H1 (cell line): ENCODE measurements at regions not wholly inside any gene's neighbourhood (a gene's known extent, or its start where the extent isn't known, plus 50 kb on each side); places are given as distances from the start of the nearest gene placed in this dataset.

ENCODE experiments used
- CTCF ChIA-PET: fragments of 300-600 bp; sonication (Branson Sonifier 250); formaldehyde crosslinking; loops from one replicate; lab custom pipeline; 2021; ENCODE audit not compliant: partially characterized antibody; lab: Charles Lee
- POLR2A ChIA-PET: fragments of 300-600 bp; sonication (Branson Sonifier 250); formaldehyde crosslinking; loops from one replicate; lab custom pipeline; 2021; ENCODE audit warnings: inconsistent platforms; ENCODE audit not compliant: partially characterized antibody; lab: Charles Lee
- DNase-seq, 2 experiments: peaks; one replicate each; pipeline versions ENCODE4 v3.0.0 to v3.0.0-alpha.2; 2010 to 2022; ENCODE audit warnings: low spot score in 2 of 2, low read depth in 1 of 2, mixed read lengths in 1 of 2
- FAIRE-seq: peaks from 2 replicates; lab custom pipeline; 2011; peaks lifted over from hg19 to GRCh38; lab: Jason Lieb, UNC
- H2AFZ ChIP-seq: 2 replicates; pipeline ENCODE4 v1.8.1; 2012; ENCODE audit warnings: low read length, inconsistent platforms
- H2AK5ac ChIP-seq: 2 replicates; pipeline ENCODE4 v1.6.1; 2013; ENCODE audit warnings: low read depth, low read length
- H2BK120ac ChIP-seq: replicated peaks from 2 replicates; pipeline ENCODE3; 2013; ENCODE audit warnings: low read depth, low read length, inconsistent platforms
- H2BK12ac ChIP-seq: 2 replicates; pipeline ENCODE4 v1.6.1; 2013; ENCODE audit warnings: low read depth, low read length
- H2BK15ac ChIP-seq: 2 replicates; pipeline ENCODE4 v1.6.1; 2013; ENCODE audit warnings: low read length
- H2BK20ac ChIP-seq: 2 replicates; pipeline ENCODE4 v1.6.1; 2013; ENCODE audit warnings: low read length
- H2BK5ac ChIP-seq: 2 replicates; pipeline ENCODE4 v1.6.1; 2013; ENCODE audit warnings: low read depth, low read length
- H3K14ac ChIP-seq: 2 replicates; pipeline ENCODE4 v1.6.1; 2013; ENCODE audit warnings: inconsistent platforms; ENCODE audit not compliant: insufficient read length
- H3K18ac ChIP-seq: 2 replicates; pipeline ENCODE4 v1.6.1; 2013; ENCODE audit warnings: low read length; ENCODE audit errors: extremely low read depth
- H3K23ac ChIP-seq: 2 replicates; pipeline ENCODE4 v1.6.1; 2013; ENCODE audit warnings: inconsistent platforms; ENCODE audit not compliant: insufficient read length
- H3K23me2 ChIP-seq: 2 replicates; pipeline ENCODE4 v1.6.1; 2013; ENCODE audit warnings: low read depth, low read length
- H3K27ac ChIP-seq: 2 replicates; pipeline ENCODE4 v1.6.1; 2011; ENCODE audit warnings: low read depth, low read length, inconsistent platforms
- H3K27me3 ChIP-seq, 4 experiments: replicated peaks in 1 of 4; 1 replicate in 1 of 4; 2 replicates in 3 of 4; pipeline versions ENCODE4 v1.6.1 to v1.8.1; 2011 to 2013; ENCODE audit warnings: low read length in 3 of 4, mild to moderate bottlenecking in 3 of 4, inconsistent platforms in 2 of 4, mixed read lengths in 2 of 4, moderate library complexity in 1 of 4; ENCODE audit not compliant: control insufficient read depth in 3 of 4, insufficient read depth in 3 of 4; ENCODE audit errors: extremely low read depth in 1 of 4
- H3K36me3 ChIP-seq, 4 experiments: 2 replicates each; pipeline versions ENCODE4 v1.6.1 to v1.8.1; 2011 to 2013; ENCODE audit warnings: mild to moderate bottlenecking in 4 of 4, low read length in 3 of 4, moderate library complexity in 2 of 4, control low read depth in 1 of 4, inconsistent platforms in 1 of 4; ENCODE audit not compliant: insufficient read depth in 4 of 4, control insufficient read depth in 2 of 4
- H3K4ac ChIP-seq: replicated peaks from 2 replicates; pipeline ENCODE3; 2013; ENCODE audit warnings: low read length, low read depth, mixed read lengths, inconsistent platforms; ENCODE audit not compliant: insufficient read length
- H3K4me1 ChIP-seq, 4 experiments: replicated peaks in 1 of 4; 1 replicate in 1 of 4; 2 replicates in 3 of 4; pipeline versions ENCODE4 v1.6.1 to v1.8.1; 2011 to 2013; ENCODE audit warnings: low read length in 3 of 4, inconsistent platforms in 2 of 4, mixed read lengths in 1 of 4; ENCODE audit not compliant: insufficient read depth in 4 of 4, control insufficient read depth in 3 of 4
- H3K4me2 ChIP-seq, 2 experiments: 2 replicates each; pipeline versions ENCODE4 v1.6.1 to v1.8.1; 2011 to 2013; ENCODE audit warnings: low read depth in 2 of 2, low read length in 2 of 2, control low read depth in 1 of 2, inconsistent platforms in 1 of 2, mild to moderate bottlenecking in 1 of 2; ENCODE audit not compliant: insufficient read depth in 1 of 2
- H3K4me3 ChIP-seq, 4 experiments: fragments of 200-600, 300-600 bp in 1 of 4; sonication (generic), shearing (Covaris generic), sonication (Bioruptor Twin) in 1 of 4; 2 replicates each; pipeline versions ENCODE4 v1.5.1 to v1.8.1; 2011 to 2016; ENCODE audit warnings: low read length in 4 of 4, low read depth in 3 of 4, control low read depth in 2 of 4, inconsistent platforms in 2 of 4, mild to moderate bottlenecking in 2 of 4, mixed read lengths in 1 of 4, moderate library complexity in 1 of 4; ENCODE audit not compliant: insufficient read depth in 2 of 4; ENCODE audit errors: extremely low read depth in 1 of 4
- H3K56ac ChIP-seq: replicated peaks from 2 replicates; pipeline ENCODE3; 2013; ENCODE audit warnings: low read depth, mild to moderate bottlenecking, mixed read lengths, low read length, inconsistent platforms; ENCODE audit not compliant: insufficient read length
- H3K79me1 ChIP-seq: 2 replicates; pipeline ENCODE4 v1.6.1; 2013; ENCODE audit warnings: low read depth, low read length, control low read depth
- H3K79me2 ChIP-seq, 2 experiments: 2 replicates each; pipeline versions ENCODE4 v1.6.1 to v1.8.1; 2012 to 2013; ENCODE audit warnings: low read length in 2 of 2, mild to moderate bottlenecking in 2 of 2, inconsistent platforms in 1 of 2; ENCODE audit not compliant: insufficient read depth in 2 of 2, control insufficient read depth in 1 of 2
- H3K9ac ChIP-seq, 4 experiments: replicated peaks in 1 of 4; 1 replicate in 1 of 4; 2 replicates in 3 of 4; pipeline versions ENCODE4 v1.6.1 to v1.8.1; 2011 to 2013; ENCODE audit warnings: low read depth in 3 of 4, low read length in 3 of 4, control low read depth in 2 of 4, mild to moderate bottlenecking in 2 of 4, moderate library complexity in 2 of 4, inconsistent platforms in 1 of 4; ENCODE audit errors: extremely low read depth in 1 of 4
- H3K9me3 ChIP-seq, 2 experiments: 2 replicates each; pipeline versions ENCODE4 v1.6.1 to v1.8.1; 2012 to 2013; ENCODE audit warnings: mild to moderate bottlenecking in 2 of 2, moderate library complexity in 2 of 2, control low read depth in 1 of 2, inconsistent platforms in 1 of 2, low read depth in 1 of 2, low read length in 1 of 2, mixed read lengths in 1 of 2; ENCODE audit not compliant: insufficient read depth in 2 of 2
- H4K20me1 ChIP-seq, 2 experiments: replicated peaks in 1 of 2; 2 replicates each; pipeline versions ENCODE3 to v1.8.1; 2011 to 2013; ENCODE audit warnings: inconsistent platforms in 2 of 2, low read length in 2 of 2, mild to moderate bottlenecking in 1 of 2; ENCODE audit not compliant: insufficient read depth in 2 of 2, control insufficient read depth in 1 of 2
- H4K5ac ChIP-seq: 2 replicates; pipeline ENCODE4 v1.6.1; 2013; ENCODE audit warnings: low read length, low read depth, mixed read lengths, inconsistent platforms; ENCODE audit not compliant: insufficient read length
- H4K8ac ChIP-seq: 2 replicates; pipeline ENCODE4 v1.8.0; 2013; ENCODE audit warnings: mild to moderate bottlenecking, moderate library complexity, low read length, inconsistent platforms; ENCODE audit not compliant: insufficient read depth; ENCODE audit errors: extremely low read depth
- H4K91ac ChIP-seq: replicated peaks from 2 replicates; pipeline ENCODE3; 2013; ENCODE audit warnings: low read length, mixed read lengths, inconsistent platforms; ENCODE audit not compliant: insufficient read length
- ASH2L ChIP-seq: fragments of 200-600, 300-600 bp; sonication (generic); IDR thresholded peaks from one replicate; pipeline ENCODE4 v1.7.1; 2017; ENCODE audit warnings: low read length
- CTBP2 ChIP-seq: IDR thresholded peaks from 2 replicates; pipeline ENCODE4 v1.7.0; 2011; ENCODE audit warnings: borderline replicate concordance, mild to moderate bottlenecking, moderate library complexity, mixed read lengths, low read length; ENCODE audit not compliant: insufficient read depth, insufficient read length
- MAFK ChIP-seq: IDR thresholded peaks from 2 replicates; pipeline ENCODE4 v1.6.1; 2012; ENCODE audit warnings: low read depth, mild to moderate bottlenecking, improper control_type of control experiment, low read length
- WGBS, 2 experiments: shearing (Covaris generic) in 1 of 2; methylation state at CpG; one replicate each; pipeline versions ENCODE4 v1.1.6 to v1.1.7; 2013 to 2015; ENCODE audit warnings: low lambda C conversion rate in 2 of 2, mixed read lengths in 2 of 2, inconsistent platforms in 1 of 2, low coverage in 1 of 2, missing lambda C conversion rate in 1 of 2; ENCODE audit not compliant: insufficient replicate concordance in 2 of 2, insufficient coverage in 1 of 2, insufficient read length in 1 of 2; ENCODE audit errors: extremely low coverage in 1 of 2, missing lambda C conversion rate in 1 of 2; 5-methylcytosine and 5-hydroxymethylcytosine counted together

DNA sequence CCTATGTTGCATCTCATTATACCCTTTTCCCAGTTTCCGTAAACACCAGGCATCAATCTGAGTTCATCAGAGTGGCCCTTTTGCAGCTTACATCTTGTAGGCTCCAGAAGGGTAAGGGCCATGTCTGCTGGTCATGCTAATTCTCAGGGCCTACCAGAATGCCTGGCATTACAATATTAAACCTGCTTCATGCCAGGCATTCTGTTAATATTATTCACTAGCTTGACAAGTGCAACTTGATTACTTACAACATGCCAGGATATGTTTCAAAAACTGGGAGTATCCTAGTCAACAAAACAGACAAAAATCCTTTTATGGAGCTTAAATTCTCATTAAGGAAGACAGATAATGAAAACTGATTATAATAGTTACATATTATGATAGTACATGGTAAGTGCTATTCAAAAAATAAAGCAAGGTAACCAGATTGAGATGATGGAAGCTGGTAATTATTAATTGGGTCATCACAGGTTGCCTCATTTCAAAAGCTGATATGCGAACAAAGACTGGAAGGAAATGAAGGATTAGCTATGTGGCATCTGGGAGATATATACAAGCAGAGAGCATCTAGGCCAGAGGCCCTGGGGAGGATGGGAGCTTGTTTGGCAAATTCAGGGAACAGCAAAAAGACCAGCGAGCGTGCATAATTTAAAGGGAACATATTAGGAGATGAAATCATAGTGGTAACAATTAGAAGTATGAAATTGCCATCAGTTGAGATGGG is 406.3 kb downstream of the DMRT2 start:
- Histone ChIP-seq H3K4me3 (no peak overlapping the region), H4K5ac (no peak overlapping the region), H3K79me2 (no peaks in the 10 kb centered on the region), H3K9me3 (peaks cover 56 to 73% of the 10 kb centered on the region in 2 experiments), H2BK20ac (no peak overlapping the region), H3K36me3 (no peaks in the 10 kb centered on the region), H2AK5ac (no peak overlapping the region), H3K4me1 (no peaks in the 10 kb centered on the region), H4K91ac (no peak overlapping the region), H2BK15ac (no peak overlapping the region), H2AFZ (no peak overlapping the region), H4K8ac (no peak overlapping the region), H3K79me1 (no peaks in the 10 kb centered on the region), H3K9ac (no peak overlapping the region), H2BK5ac (no peak overlapping the region), H3K23me2 (no peaks in the 10 kb centered on the region), H3K27ac (no peak overlapping the region), H3K4me2 (no peak overlapping the region), H4K20me1 (no peaks in the 10 kb centered on the region), H3K23ac (no peak overlapping the region), H3K27me3 (no peaks in the 10 kb centered on the region), H2BK12ac (no peak overlapping the region), H2BK120ac (no peak overlapping the region), H3K14ac (no peak overlapping the region), H3K18ac (no peak overlapping the region), H3K4ac (no peak overlapping the region), H3K56ac (no peak overlapping the region)
- ChIA-PET CTCF (no interaction called here), POLR2A (no interaction called here)
- FAIRE-seq (no peak), DNase-seq (no peak)
- TF ChIP-seq MAFK (no peak), ASH2L (no peak), CTBP2 (no peak)
- 89% methylated on average over 4 of the region's 4 CpGs; no CpG with 5 or more reads in 1 of the 2 experiments for WGBS, 2 experiments
